ENCODE measurements at regions not wholly inside any gene's neighbourhood (a gene's known extent, or its start where the extent isn't known, plus 50 kb on each side); places are given as distances from the start of the nearest gene placed in this dataset.

DNA sequence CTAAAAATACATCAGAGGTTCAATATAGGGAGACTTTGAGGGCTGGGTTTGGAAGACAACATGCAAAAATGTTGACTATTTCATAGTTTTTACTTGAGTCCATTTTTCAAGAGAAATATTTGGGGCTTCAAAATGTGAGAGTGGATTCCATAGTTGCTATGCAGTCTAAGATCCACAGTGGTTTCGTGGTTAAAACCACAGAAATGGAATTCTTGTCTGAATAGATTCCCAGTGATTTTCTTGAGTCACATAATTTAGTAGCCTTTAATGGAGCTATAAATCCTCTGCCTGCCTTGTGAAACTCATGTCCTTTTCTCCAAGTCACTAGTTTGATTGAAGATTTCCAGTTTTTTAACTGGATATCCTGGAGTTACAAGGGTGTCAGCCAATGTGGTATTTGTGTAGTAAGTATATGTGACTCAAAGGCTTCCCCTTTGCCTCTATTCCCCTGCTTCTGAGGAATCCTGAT lies 94.7 kb upstream of the RBMS3 start:
- no peaks in the 10 kb centered on the region for H3K9me3 ChIP-seq
- H3K27me3 ChIP-seq (replicated peaks; ENCODE audit: insufficient read depth) = no peaks in the 10 kb centered on the region
- TF ChIP-seq CTCF (IDR thresholded peaks at IDR 0.05) = no peak
- no peak for TF ChIP-seq POLR2A (IDR thresholded peaks at IDR 0.05)
- TF ChIP-seq POLR2AphosphoS5 (IDR thresholded peaks at IDR 0.05) = no peak
- 40% methylated on average over 1 of the region's 1 CpG for WGBS
- intact Hi-C loops (cut with DNase I) = no loop called here
- no peak overlapping the region for H3K27ac ChIP-seq
- no peaks in the 10 kb centered on the region for H3K4me1 ChIP-seq (replicated peaks)
- DNase-seq (ENCODE audit: low spot score) = no peak
- H3K4me3 ChIP-seq = no peak overlapping the region
- H3K36me3 ChIP-seq = no peaks in the 10 kb centered on the region

GRCh38 chr3:29186982-29187725 lies 93.7 kb upstream of the RBMS3 start:
- DNase-seq (ENCODE audit: low spot score) = no peak
- no peak for TF ChIP-seq CTCF (IDR thresholded peaks at IDR 0.05)
- no peak for TF ChIP-seq POLR2AphosphoS5 (IDR thresholded peaks at IDR 0.05)
- TF ChIP-seq POLR2A (IDR thresholded peaks at IDR 0.05) = no peak

DNA sequence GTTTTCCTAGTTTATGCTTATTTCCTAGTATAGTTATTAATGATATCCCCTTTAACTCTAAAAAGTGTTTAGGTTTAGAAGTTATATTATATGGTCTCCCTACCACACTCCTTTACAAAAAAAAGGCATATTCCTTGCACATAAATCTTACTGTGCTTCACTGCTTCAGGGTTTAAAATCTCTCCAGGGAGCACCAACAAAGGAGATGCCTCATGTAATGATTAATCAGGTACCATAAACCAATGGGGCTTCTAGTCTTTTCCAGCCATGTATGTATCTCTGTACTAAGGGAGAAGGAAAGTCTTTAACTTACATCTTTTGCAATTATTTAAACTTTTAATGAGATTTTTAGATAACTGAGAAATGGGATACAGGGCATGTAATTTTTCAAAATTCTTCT lies 91.5 kb upstream of the RBMS3 start:
- H3K36me3 ChIP-seq = no peaks in the 10 kb centered on the region
- H3K27me3 ChIP-seq (replicated peaks; ENCODE audit: insufficient read depth) = no peaks in the 10 kb centered on the region
- no peaks in the 10 kb centered on the region for H3K9me3 ChIP-seq
- intact Hi-C loops (cut with DNase I) = no loop called here
- no peaks in the 10 kb centered on the region for H3K4me1 ChIP-seq (replicated peaks)
- DNase-seq (ENCODE audit: low spot score) = no peak
- no peak for TF ChIP-seq POLR2A (IDR thresholded peaks at IDR 0.05)
- no peak for TF ChIP-seq POLR2AphosphoS5 (IDR thresholded peaks at IDR 0.05)
- no peak for TF ChIP-seq CTCF (IDR thresholded peaks at IDR 0.05)
- H3K4me3 ChIP-seq = no peak overlapping the region
- H3K27ac ChIP-seq = no peak overlapping the region

More at GRCh38 chr3:29186982-29187725, 93.7 kb upstream of the RBMS3 start:
- Histone ChIP-seq H3K4me1 (replicated peaks) (no peaks in the 10 kb centered on the region), H3K9me3 (no peaks in the 10 kb centered on the region), H3K27me3 (replicated peaks; ENCODE audit: insufficient read depth) (no peaks in the 10 kb centered on the region), H3K36me3 (no peaks in the 10 kb centered on the region), H3K4me3 (no peak overlapping the region), H3K27ac (no peak overlapping the region)
- 71% methylated on average over 3 of the region's 3 CpGs for WGBS
- intact Hi-C loops (cut with DNase I) = no loop called here

DNA sequence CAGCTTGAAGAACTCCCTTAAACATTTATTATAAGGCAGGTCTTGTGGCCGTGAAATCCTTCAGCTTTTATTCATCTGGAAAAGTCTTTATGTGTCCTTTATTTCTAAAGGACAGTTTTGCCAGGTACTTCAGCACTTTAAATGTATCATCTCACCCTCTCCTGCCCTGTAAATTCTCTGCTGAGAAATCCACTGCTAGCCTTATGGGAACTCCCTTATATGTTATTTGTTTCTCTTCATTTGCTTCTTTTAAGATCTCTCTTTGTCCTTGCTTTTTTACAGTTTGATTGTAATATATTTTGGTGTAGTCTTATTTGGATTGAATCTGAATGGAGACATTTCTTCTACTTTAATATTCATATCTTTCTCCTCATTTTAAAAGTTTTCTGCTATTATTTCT lies 86.7 kb upstream of the RBMS3 start:
- WGBS = 95% methylated on average over 1 of the region's 1 CpG
- no peak for DNase-seq (ENCODE audit: low spot score)
- no peaks in the 10 kb centered on the region for H3K27me3 ChIP-seq (replicated peaks; ENCODE audit: insufficient read depth)
- H3K36me3 ChIP-seq = no peaks in the 10 kb centered on the region
- no peak for TF ChIP-seq POLR2AphosphoS5 (IDR thresholded peaks at IDR 0.05)
- TF ChIP-seq POLR2A (IDR thresholded peaks at IDR 0.05) = no peak
- TF ChIP-seq CTCF (IDR thresholded peaks at IDR 0.05) = no peak
- H3K9me3 ChIP-seq = no peaks in the 10 kb centered on the region
- H3K27ac ChIP-seq = no peak overlapping the region
- intact Hi-C loops (cut with DNase I) = no loop called here
- H3K4me3 ChIP-seq = no peak overlapping the region
- no peaks in the 10 kb centered on the region for H3K4me1 ChIP-seq (replicated peaks)

- Histone ChIP-seq H3K4me1 (replicated peaks) (no peaks in the 10 kb centered on the region), H3K9me3 (no peaks in the 10 kb centered on the region), H3K36me3 (no peaks in the 10 kb centered on the region), H3K27me3 (replicated peaks; ENCODE audit: insufficient read depth) (no peaks in the 10 kb centered on the region), H3K27ac (no peak overlapping the region), H3K4me3 (no peak overlapping the region)
- intact Hi-C loops (cut with DNase I) = no loop called here
- TF ChIP-seq POLR2AphosphoS5 (IDR thresholded peaks at IDR 0.05) (no peak), POLR2A (IDR thresholded peaks at IDR 0.05) (no peak), CTCF (IDR thresholded peaks at IDR 0.05) (no peak)
- WGBS = 52% methylated on average over 3 of the region's 3 CpGs
- DNase-seq (ENCODE audit: low spot score) = no peak
Measured at GRCh38 chr3:29195056-29195455, 85.8 kb upstream of the RBMS3 start.
